GM23248 (cell line): ENCODE measurements at regions not wholly inside any gene's neighbourhood (a gene's known extent, or its start where the extent isn't known, plus 50 kb on each side); places are given as distances from the start of the nearest gene placed in this dataset.

Experiments
- EZH2 ChIP-seq: fragments of 200-600 bp; sonication (generic); IDR thresholded peaks from 2 replicates; pipeline ENCODE4 v1.6.1; 2018; ENCODE audit warnings: antibody characterized with exemption, mild to moderate bottlenecking; ENCODE audit not compliant: insufficient read depth, poor library complexity, severe bottlenecking
- EZH2phosphoT487 ChIP-seq: fragments of 200-600 bp; sonication (generic); IDR thresholded peaks from 2 replicates; pipeline ENCODE4 v1.6.1; 2018; ENCODE audit warnings: antibody characterized with exemption, moderate library complexity, mild to moderate bottlenecking, low read depth; ENCODE audit not compliant: insufficient read depth

GRCh38 chr2:121034551-121034950 is 250.5 kb downstream of the TFCP2L1 start:
- TF ChIP-seq EZH2 (no peak), EZH2phosphoT487 (no peak)
